ENCODE measurements at regions not wholly inside any gene's neighbourhood (a gene's known extent, or its start where the extent isn't known, plus 50 kb on each side); places are given as distances from the start of the nearest gene placed in this dataset.

- intact Hi-C loops (cut with DNase I), result no loop called here
- DNase-seq (ENCODE audit: extremely low spot score in 2 of 2), result no peak
- Histone ChIP-seq H3K27me3 (no peaks in the 10 kb centered on the region), H3K36me3 (no peaks in the 10 kb centered on the region), H3K9me3 (no peaks in the 10 kb centered on the region), H3K4me1 (no peaks in the 10 kb centered on the region), H3K4me3 (no peak overlapping the region), H3K27ac (no peak overlapping the region)
- no peak for TF ChIP-seq POLR2A (IDR thresholded peaks at IDR 0.05)
- no peak for TF ChIP-seq CTCF (IDR thresholded peaks at IDR 0.05)
- TF ChIP-seq POLR2AphosphoS5 (IDR thresholded peaks at IDR 0.05; ENCODE audit: insufficient read depth in 1 of 2, low read depth in 1 of 2), result no peak
Measured at GRCh38 chr18:75912829-75913228, 485.3 kb upstream of the SMIM21 start.

- Histone ChIP-seq H3K4me3 (no peak overlapping the region), H3K9me3 (no peaks in the 10 kb centered on the region), H3K4me1 (no peaks in the 10 kb centered on the region), H3K27me3 (no peaks in the 10 kb centered on the region), H3K36me3 (no peaks in the 10 kb centered on the region), H3K27ac (no peak overlapping the region)
- intact Hi-C loops (cut with DNase I), result no loop called here
- DNase-seq (ENCODE audit: extremely low spot score in 2 of 2), result no peak
- TF ChIP-seq POLR2A (IDR thresholded peaks at IDR 0.05), result no peak
- no peak for TF ChIP-seq POLR2AphosphoS5 (IDR thresholded peaks at IDR 0.05; ENCODE audit: insufficient read depth in 1 of 2, low read depth in 1 of 2)
- TF ChIP-seq CTCF (IDR thresholded peaks at IDR 0.05), result no peak
Measured at GRCh38 chr18:75904416-75904815, 476.9 kb upstream of the SMIM21 start.

- intact Hi-C loops (cut with DNase I), result no loop called here
- TF ChIP-seq POLR2A (IDR thresholded peaks at IDR 0.05) (no peak), POLR2AphosphoS5 (IDR thresholded peaks at IDR 0.05; ENCODE audit: insufficient read depth in 1 of 2, low read depth in 1 of 2) (no peak), CTCF (IDR thresholded peaks at IDR 0.05) (no peak)
- Histone ChIP-seq H3K4me1 (no peaks in the 10 kb centered on the region), H3K4me3 (no peak overlapping the region), H3K36me3 (no peaks in the 10 kb centered on the region), H3K27me3 (no peaks in the 10 kb centered on the region), H3K27ac (no peak overlapping the region), H3K9me3 (no peaks in the 10 kb centered on the region)
- DNase-seq (ENCODE audit: extremely low spot score in 2 of 2), result no peak
Measured at GRCh38 chr18:75898651-75899050, 471.1 kb upstream of the SMIM21 start.

GRCh38 chr18:75897386-75897785 lies 469.9 kb upstream of the SMIM21 start:
- intact Hi-C loops (cut with DNase I), result no loop called here

GRCh38 chr18:75896865-75897264 lies 469.4 kb upstream of the SMIM21 start:
- DNase-seq (ENCODE audit: extremely low spot score in 2 of 2), result no peak
- no peaks in the 10 kb centered on the region for H3K27me3 ChIP-seq
- no peaks in the 10 kb centered on the region for H3K9me3 ChIP-seq
- H3K36me3 ChIP-seq, result no peaks in the 10 kb centered on the region
- no peaks in the 10 kb centered on the region for H3K4me1 ChIP-seq
- H3K27ac ChIP-seq, result no peak overlapping the region
- H3K4me3 ChIP-seq, result no peak overlapping the region
- no peak for TF ChIP-seq POLR2AphosphoS5 (IDR thresholded peaks at IDR 0.05; ENCODE audit: insufficient read depth in 1 of 2, low read depth in 1 of 2)
- no peak for TF ChIP-seq POLR2A (IDR thresholded peaks at IDR 0.05)
- TF ChIP-seq CTCF (IDR thresholded peaks at IDR 0.05), result no peak
- intact Hi-C loops (cut with DNase I), result no loop called here

More at GRCh38 chr18:75897386-75897785, 469.9 kb upstream of the SMIM21 start:
- H3K4me3 ChIP-seq, result no peak overlapping the region
- H3K36me3 ChIP-seq, result no peaks in the 10 kb centered on the region
- DNase-seq (ENCODE audit: extremely low spot score in 2 of 2), result no peak
- H3K27me3 ChIP-seq, result no peaks in the 10 kb centered on the region
- H3K9me3 ChIP-seq, result no peaks in the 10 kb centered on the region
- H3K4me1 ChIP-seq, result no peaks in the 10 kb centered on the region
- no peak overlapping the region for H3K27ac ChIP-seq
- TF ChIP-seq CTCF (IDR thresholded peaks at IDR 0.05), result no peak
- no peak for TF ChIP-seq POLR2A (IDR thresholded peaks at IDR 0.05)
- TF ChIP-seq POLR2AphosphoS5 (IDR thresholded peaks at IDR 0.05; ENCODE audit: insufficient read depth in 1 of 2, low read depth in 1 of 2), result no peak
